Osteocyte (in vitro differentiated cells): ENCODE measurements at regions not wholly inside any gene's neighbourhood (a gene's known extent, or its start where the extent isn't known, plus 50 kb on each side); places are given as distances from the start of the nearest gene placed in this dataset.

Source experiments
- DNase-seq: peaks from one replicate; pipeline ENCODE4 v3.0.0; 2021; ENCODE audit warnings: mixed read lengths; ENCODE audit not compliant: unreplicated experiment; ENCODE audit errors: extremely low spot score
- H3K27ac Mint-ChIP-seq: one replicate; pipeline ENCODE4 v1.8.0; 2021; ENCODE audit warnings: mild to moderate bottlenecking, mixed read lengths; ENCODE audit not compliant: unreplicated experiment
- H3K27me3 Mint-ChIP-seq: one replicate; pipeline ENCODE4 v1.8.0; 2021; ENCODE audit warnings: mixed read lengths; ENCODE audit not compliant: unreplicated experiment
- H3K36me3 Mint-ChIP-seq: one replicate; pipeline ENCODE4 v1.8.0; 2021; ENCODE audit warnings: mixed read lengths; ENCODE audit not compliant: unreplicated experiment
- H3K4me1 Mint-ChIP-seq: one replicate; pipeline ENCODE4 v1.8.0; 2021; ENCODE audit warnings: mixed read lengths; ENCODE audit not compliant: unreplicated experiment
- H3K4me3 Mint-ChIP-seq: one replicate; pipeline ENCODE4 v1.8.0; 2021; ENCODE audit warnings: mild to moderate bottlenecking, moderate library complexity, mixed read lengths; ENCODE audit not compliant: unreplicated experiment
- H3K9me3 Mint-ChIP-seq: one replicate; pipeline ENCODE4 v1.8.0; 2021; ENCODE audit warnings: mixed read lengths; ENCODE audit not compliant: unreplicated experiment
- TF ChIP-seq, protein P1 (sequence below): fragments of 200-600 bp; sonication (generic); IDR thresholded peaks from 2 replicates; pipeline ENCODE4 v1.5.0; 2021; ENCODE audit warnings: antibody characterized with exemption, mild to moderate bottlenecking, moderate library complexity

DNA sequence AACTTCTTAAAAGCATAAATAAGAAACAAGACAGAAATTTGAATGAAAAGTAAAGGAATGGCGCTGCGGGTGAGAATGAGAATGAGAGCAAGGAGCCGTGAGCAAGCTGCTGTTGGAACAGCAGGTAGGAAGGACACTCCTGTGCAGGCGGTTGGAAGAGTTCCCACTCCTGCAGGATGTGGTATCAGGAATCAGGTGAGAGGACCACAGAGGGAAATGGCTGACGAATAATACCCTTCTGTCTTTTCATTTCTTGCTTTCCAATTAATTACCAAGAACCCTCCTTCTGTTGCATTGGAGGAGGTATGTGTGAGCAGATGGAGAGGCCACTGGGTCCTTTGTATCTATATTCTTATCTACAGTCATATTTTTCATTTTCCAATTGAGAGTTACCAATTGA, 1504.2 kb downstream of the EFNB2 start:
- H3K27me3 Mint-ChIP-seq = no peaks in the 10 kb centered on the region
- no peaks in the 10 kb centered on the region for H3K4me1 Mint-ChIP-seq
- TF ChIP-seq, protein P1, sequence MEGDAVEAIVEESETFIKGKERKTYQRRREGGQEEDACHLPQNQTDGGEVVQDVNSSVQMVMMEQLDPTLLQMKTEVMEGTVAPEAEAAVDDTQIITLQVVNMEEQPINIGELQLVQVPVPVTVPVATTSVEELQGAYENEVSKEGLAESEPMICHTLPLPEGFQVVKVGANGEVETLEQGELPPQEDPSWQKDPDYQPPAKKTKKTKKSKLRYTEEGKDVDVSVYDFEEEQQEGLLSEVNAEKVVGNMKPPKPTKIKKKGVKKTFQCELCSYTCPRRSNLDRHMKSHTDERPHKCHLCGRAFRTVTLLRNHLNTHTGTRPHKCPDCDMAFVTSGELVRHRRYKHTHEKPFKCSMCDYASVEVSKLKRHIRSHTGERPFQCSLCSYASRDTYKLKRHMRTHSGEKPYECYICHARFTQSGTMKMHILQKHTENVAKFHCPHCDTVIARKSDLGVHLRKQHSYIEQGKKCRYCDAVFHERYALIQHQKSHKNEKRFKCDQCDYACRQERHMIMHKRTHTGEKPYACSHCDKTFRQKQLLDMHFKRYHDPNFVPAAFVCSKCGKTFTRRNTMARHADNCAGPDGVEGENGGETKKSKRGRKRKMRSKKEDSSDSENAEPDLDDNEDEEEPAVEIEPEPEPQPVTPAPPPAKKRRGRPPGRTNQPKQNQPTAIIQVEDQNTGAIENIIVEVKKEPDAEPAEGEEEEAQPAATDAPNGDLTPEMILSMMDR = no peak
- H3K4me3 Mint-ChIP-seq = no peak overlapping the region
- no peaks in the 10 kb centered on the region for H3K36me3 Mint-ChIP-seq
- no peak for DNase-seq
- H3K9me3 Mint-ChIP-seq = no peaks in the 10 kb centered on the region
- H3K27ac Mint-ChIP-seq = no peak overlapping the region

GRCh38 chr13:105030851-105031250, 1504.6 kb downstream of the EFNB2 start:
- H3K9me3 Mint-ChIP-seq = no peaks in the 10 kb centered on the region
- TF ChIP-seq, protein P1 = no peak
- no peak overlapping the region for H3K27ac Mint-ChIP-seq
- H3K36me3 Mint-ChIP-seq = no peaks in the 10 kb centered on the region
- no peak overlapping the region for H3K4me3 Mint-ChIP-seq
- H3K4me1 Mint-ChIP-seq = no peaks in the 10 kb centered on the region
- H3K27me3 Mint-ChIP-seq = no peaks in the 10 kb centered on the region
- DNase-seq = no peak

- no peaks in the 10 kb centered on the region for H3K36me3 Mint-ChIP-seq
- no peaks in the 10 kb centered on the region for H3K4me1 Mint-ChIP-seq
- no peak overlapping the region for H3K4me3 Mint-ChIP-seq
- no peak overlapping the region for H3K27ac Mint-ChIP-seq
- no peaks in the 10 kb centered on the region for H3K27me3 Mint-ChIP-seq
- H3K9me3 Mint-ChIP-seq = peaks cover 7% of the 10 kb centered on the region
- no peak for DNase-seq
- TF ChIP-seq, protein P1 = no peak
Measured at GRCh38 chr13:105019073-105019472, 1516.4 kb downstream of the EFNB2 start.

GRCh38 chr13:105016266-105016665, 1519.2 kb downstream of the EFNB2 start:
- peaks cover 3% of the 10 kb centered on the region for H3K4me1 Mint-ChIP-seq
- no peaks in the 10 kb centered on the region for H3K9me3 Mint-ChIP-seq
- no peak overlapping the region for H3K4me3 Mint-ChIP-seq
- H3K36me3 Mint-ChIP-seq = no peaks in the 10 kb centered on the region
- no peak overlapping the region for H3K27ac Mint-ChIP-seq
- DNase-seq = no peak
- no peaks in the 10 kb centered on the region for H3K27me3 Mint-ChIP-seq
- TF ChIP-seq, protein P1 = no peak

- Mint-ChIP-seq H3K27ac (no peak overlapping the region), H3K36me3 (no peaks in the 10 kb centered on the region), H3K9me3 (no peaks in the 10 kb centered on the region), H3K4me3 (no peak overlapping the region), H3K27me3 (no peaks in the 10 kb centered on the region), H3K4me1 (peaks cover 8% of the 10 kb centered on the region)
- TF ChIP-seq, protein P1 = no peak
- DNase-seq = no peak
Measured at GRCh38 chr13:105008604-105009003, 1526.9 kb downstream of the EFNB2 start.
